ENCODE measurements at regions not wholly inside any gene's neighbourhood (a gene's known extent, or its start where the extent isn't known, plus 50 kb on each side); places are given as distances from the start of the nearest gene placed in this dataset.

DNA sequence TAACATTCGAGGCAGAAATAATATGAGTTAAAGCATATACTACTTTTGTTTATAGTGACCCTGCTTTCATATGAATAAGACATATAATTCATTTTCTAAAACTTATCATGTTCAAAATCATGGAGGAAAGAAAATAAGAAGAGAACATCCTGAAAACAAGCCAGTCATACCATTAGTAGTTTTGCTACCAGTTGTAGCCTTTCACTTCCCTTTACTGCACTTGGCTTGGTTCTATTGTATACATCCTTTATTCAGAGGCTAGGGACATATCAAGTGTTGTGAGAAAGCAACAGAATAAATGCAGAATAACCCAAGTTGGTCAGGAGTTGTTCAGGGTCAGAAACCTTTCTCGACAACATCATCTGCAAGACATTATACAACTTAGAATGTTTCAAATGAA lies 598.7 kb downstream of the SOX5 start:
- TF ChIP-seq POLR2AphosphoS5 (IDR thresholded peaks at IDR 0.05; ENCODE audit: low read depth, low read length): no peak
- no peak for TF ChIP-seq POLR2A (IDR thresholded peaks at IDR 0.05; ENCODE audit: low read depth, low read length)
- TF ChIP-seq TAF1 (IDR thresholded peaks at IDR 0.05; ENCODE audit: low read depth, low read length): no peak
- TF ChIP-seq SPI1 (IDR thresholded peaks at IDR 0.05; ENCODE audit: low read depth, low read length): peak; percentile 93
- TF ChIP-seq POU2F2 (IDR thresholded peaks at IDR 0.05; ENCODE audit: low read depth, low read length): no peak
